ENCODE measurements at regions not wholly inside any gene's neighbourhood (a gene's known extent, or its start where the extent isn't known, plus 50 kb on each side); places are given as distances from the start of the nearest gene placed in this dataset.

- TF ChIP-seq CTCF (IDR thresholded peaks at IDR 0.05), result no peak
- no peak for TF ChIP-seq POLR2A (IDR thresholded peaks at IDR 0.05)
- no peak for TF ChIP-seq POLR2AphosphoS5 (IDR thresholded peaks at IDR 0.05)
- TF ChIP-seq EP300 (IDR thresholded peaks at IDR 0.05), result no peak
Observed at GRCh38 chr12:23185346-23185745, 560.4 kb downstream of the ETNK1 start.
